Erythroblast (primary cell): ENCODE measurements at regions not wholly inside any gene's neighbourhood (a gene's known extent, or its start where the extent isn't known, plus 50 kb on each side); places are given as distances from the start of the nearest gene placed in this dataset.

ENCODE experiments used
- GATA1 ChIP-seq: IDR thresholded peaks from 2 replicates; pipeline ENCODE4 v1.6.1; 2011; ENCODE audit warnings: low read depth, mild to moderate bottlenecking, control low read depth, low read length, moderate library complexity
- POLR2A ChIP-seq: IDR thresholded peaks from 2 replicates; pipeline ENCODE4 v1.6.1; 2011; ENCODE audit warnings: mild to moderate bottlenecking, low read length

DNA sequence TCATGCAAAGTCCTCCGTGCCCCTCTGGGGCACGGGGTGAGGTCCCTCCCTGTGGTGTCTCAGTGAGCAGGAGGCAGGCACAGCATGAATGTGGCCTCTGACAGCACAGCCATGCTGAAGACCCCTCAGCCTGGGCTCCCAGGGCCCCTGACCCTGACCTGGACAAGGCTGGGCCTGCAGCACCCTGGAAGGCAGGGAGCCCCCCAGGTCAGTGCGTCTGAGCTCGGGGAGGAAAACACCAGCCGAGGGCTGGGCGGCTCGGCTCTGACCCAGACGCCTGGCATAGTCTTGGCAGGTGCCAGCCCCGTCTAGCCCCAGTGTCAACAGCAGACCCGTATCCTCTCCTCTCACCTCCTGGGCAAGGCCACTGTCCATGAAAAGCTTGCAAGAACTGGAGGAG, 1276.6 kb downstream of the BRD1 start:
- no peak for TF ChIP-seq POLR2A
- TF ChIP-seq GATA1, result no peak
